OCI-LY7 (cell line): ENCODE measurements at regions not wholly inside any gene's neighbourhood (a gene's known extent, or its start where the extent isn't known, plus 50 kb on each side); places are given as distances from the start of the nearest gene placed in this dataset.

Source experiments
- BruUV-seq: library from RNA; stranded (reverse); fragments of 400-500 nt; replicated peaks from 2 replicates; lab custom pipeline; 2021; lab: Mats Ljungman, UMichigan
- CTCF ChIA-PET: fragments of 300-600 bp; sonication (Branson Sonifier 250); formaldehyde crosslinking; loops from one replicate; lab custom pipeline; 2022; ENCODE audit warnings: antibody characterized with exemption; ENCODE audit not compliant: unreplicated experiment; lab: Charles Lee
- POLR2A ChIA-PET: fragments of 300-600 bp; sonication (Branson Sonifier 250); formaldehyde crosslinking; loops from one replicate; lab custom pipeline; 2022; ENCODE audit warnings: antibody characterized with exemption; lab: Charles Lee
- DNase-seq: peaks from one replicate; pipeline ENCODE4 v3.0.0-alpha.2; 2015; ENCODE audit warnings: low spot score
- H2AFZ ChIP-seq: fragments of 200-600 bp; sonication (generic), shearing (Covaris generic); 2 replicates; pipeline ENCODE4 v1.6.1; 2014; ENCODE audit warnings: mild to moderate bottlenecking, antibody characterized with exemption, low read length, moderate library complexity
- H3K27ac ChIP-seq: fragments of 200-600 bp; sonication (generic); 2 replicates; pipeline ENCODE4 v1.5.1; 2014; ENCODE audit warnings: mixed run types, low read depth, mild to moderate bottlenecking, moderate library complexity, low read length, inconsistent platforms; ENCODE audit not compliant: poor library complexity, severe bottlenecking
- H3K36me3 ChIP-seq: fragments of 200-600 bp; sonication (generic); 2 replicates; pipeline ENCODE4 v1.6.1; 2014; ENCODE audit warnings: mild to moderate bottlenecking, antibody characterized with exemption, low read length, moderate library complexity, mixed read lengths; ENCODE audit not compliant: insufficient read depth
- H3K4me1 ChIP-seq: fragments of 200-600 bp; sonication (generic); 2 replicates; pipeline ENCODE4 v1.5.1; 2014; ENCODE audit warnings: mild to moderate bottlenecking, low read length; ENCODE audit not compliant: insufficient read depth, poor library complexity, severe bottlenecking
- H3K4me2 ChIP-seq: fragments of 200-600 bp; sonication (generic); 2 replicates; pipeline ENCODE4 v1.6.1; 2014; ENCODE audit warnings: mild to moderate bottlenecking, low read length
- H3K4me3 ChIP-seq: fragments of 200-600 bp; sonication (generic); 2 replicates; pipeline ENCODE4 v1.5.1; 2014; ENCODE audit warnings: mild to moderate bottlenecking, low read depth, low read length; ENCODE audit not compliant: poor library complexity, severe bottlenecking
- H3K79me2 ChIP-seq: fragments of 200-600 bp; sonication (generic); 2 replicates; pipeline ENCODE4 v1.6.1; 2016; ENCODE audit warnings: low read depth, mild to moderate bottlenecking, low read length, moderate library complexity, mixed read lengths; ENCODE audit not compliant: insufficient read depth
- H3K9me2 ChIP-seq: fragments of 200-600 bp; sonication (generic); 2 replicates; pipeline ENCODE4 v1.6.1; 2016; ENCODE audit warnings: mild to moderate bottlenecking, low read length, mixed read lengths; ENCODE audit not compliant: insufficient read depth
- H3K9me3 ChIP-seq: fragments of 200-600 bp; sonication (generic); 2 replicates; pipeline ENCODE4 v1.6.1; 2014; ENCODE audit warnings: mild to moderate bottlenecking, mixed run types, low read length, mixed read lengths
- H4K20me1 ChIP-seq: fragments of 200-600 bp; sonication (generic); 2 replicates; pipeline ENCODE4 v1.6.1; 2014; ENCODE audit warnings: mild to moderate bottlenecking, antibody characterized with exemption, low read length, moderate library complexity, mixed read lengths; ENCODE audit not compliant: insufficient read depth
- CTCF ChIP-seq: fragments of 200-600 bp; sonication (generic); conservative IDR thresholded peaks from 2 replicates; pipeline ENCODE4 v1.5.1; 2014; ENCODE audit warnings: mild to moderate bottlenecking, antibody characterized with exemption, low read length, moderate library complexity, mixed read lengths
- EZH2phosphoT487 ChIP-seq: fragments of 200-600 bp; sonication (generic); IDR thresholded peaks from 2 replicates; pipeline ENCODE4 v1.6.1; 2018; ENCODE audit warnings: low read depth, borderline replicate concordance, mild to moderate bottlenecking, mixed run types, antibody characterized with exemption, low read length, moderate library complexity, mixed read lengths
- intact Hi-C: fragments of 100-400 bp; cut with micrococcal nuclease; formaldehyde crosslinking; loops from one replicate; pipeline ENCODE4 v1.10.0; 2022; ENCODE audit not compliant: unreplicated experiment

- TF ChIP-seq CTCF (peak; percentile 44; the same call in 1 of the 2 replicates), EZH2phosphoT487 (no peak)
- intact Hi-C loops: no loop called here
- CTCF ChIA-PET: no interaction called here
These were observed 383.5 kb downstream of the TLE4 start for GRCh38 chr9:79955300-79955699.

GRCh38 chr9:79953908-79954307 is 382.1 kb downstream of the TLE4 start:
- Histone ChIP-seq H4K20me1 (no peaks in the 10 kb centered on the region), H3K9me3 (no peaks in the 10 kb centered on the region), H3K79me2 (no peaks in the 10 kb centered on the region), H3K4me2 (no peak overlapping the region), H3K9me2 (no peaks in the 10 kb centered on the region), H2AFZ (no peak overlapping the region), H3K4me1 (no peaks in the 10 kb centered on the region), H3K27ac (no peak overlapping the region), H3K4me3 (no peak overlapping the region), H3K36me3 (no peaks in the 10 kb centered on the region)
- TF ChIP-seq CTCF (no peak), EZH2phosphoT487 (no peak)
- intact Hi-C loops: no loop called here
- DNase-seq: no peak
- ChIA-PET POLR2A (no interaction called here), CTCF (no interaction called here)
- BruUV-seq: no TSS peak

More at GRCh38 chr9:79955300-79955699, 383.5 kb downstream of the TLE4 start:
- POLR2A ChIA-PET: no interaction called here
- Histone ChIP-seq H3K9me2 (no peaks in the 10 kb centered on the region), H3K79me2 (no peaks in the 10 kb centered on the region), H2AFZ (no peak overlapping the region), H3K36me3 (no peaks in the 10 kb centered on the region), H3K4me3 (no peak overlapping the region), H3K4me2 (no peak overlapping the region), H4K20me1 (no peaks in the 10 kb centered on the region), H3K27ac (no peak overlapping the region), H3K9me3 (no peaks in the 10 kb centered on the region), H3K4me1 (no peaks in the 10 kb centered on the region)
- no TSS peak for BruUV-seq
- peak; percentile 3 for DNase-seq

- H3K27ac ChIP-seq: no peak overlapping the region
- no peaks in the 10 kb centered on the region for H3K36me3 ChIP-seq
- intact Hi-C loops: no loop called here
- POLR2A ChIA-PET: no interaction called here
- no peak overlapping the region for H2AFZ ChIP-seq
- no peaks in the 10 kb centered on the region for H3K9me2 ChIP-seq
- no TSS peak for BruUV-seq
- H3K79me2 ChIP-seq: no peaks in the 10 kb centered on the region
- no peaks in the 10 kb centered on the region for H3K4me1 ChIP-seq
- DNase-seq: no peak
- no peaks in the 10 kb centered on the region for H4K20me1 ChIP-seq
- H3K9me3 ChIP-seq: no peaks in the 10 kb centered on the region
- H3K4me2 ChIP-seq: no peak overlapping the region
- CTCF ChIA-PET: no interaction called here
- no peak overlapping the region for H3K4me3 ChIP-seq
- TF ChIP-seq EZH2phosphoT487: no peak
- no peak for TF ChIP-seq CTCF
These were observed 380.6 kb downstream of the TLE4 start for GRCh38 chr9:79952401-79952800.
